IMR-90 (cell line): ENCODE measurements at regions not wholly inside any gene's neighbourhood (a gene's known extent, or its start where the extent isn't known, plus 50 kb on each side); places are given as distances from the start of the nearest gene placed in this dataset.

Experiments
- ATAC-seq: fragments of 200-7000 bp; cut with Tn5 transposase; 2 replicates; pipeline ENCODE4 v1.9.1; 2020; ENCODE audit warnings: low read depth, mild to moderate bottlenecking, moderate library complexity
- BruUV-seq: library from RNA; stranded (reverse); fragments of 400-500 nt; replicated peaks from 2 replicates; lab custom pipeline; 2021; lab: Mats Ljungman, UMichigan
- CTCF ChIA-PET: fragments of 300-600 bp; formaldehyde crosslinking; extraction: SDS; loops from one replicate; lab custom pipeline; 2021; ENCODE audit warnings: antibody characterized with exemption; lab: Yijun Ruan, JAX
- POLR2A ChIA-PET: fragments of 300-600 bp; sonication (Branson Sonifier 250); formaldehyde crosslinking; loops from one replicate; lab custom pipeline; 2022; ENCODE audit warnings: antibody characterized with exemption; ENCODE audit not compliant: unreplicated experiment; lab: Charles Lee
- DNase-seq: peaks from one replicate; pipeline ENCODE4 v3.0.0; 2013
- H2AFZ ChIP-seq: replicated peaks from 2 replicates; pipeline ENCODE3; 2013; ENCODE audit warnings: low read length, mild to moderate bottlenecking; ENCODE audit not compliant: poor library complexity
- H2AK5ac ChIP-seq: 2 replicates; pipeline ENCODE4 v1.6.1; 2013; ENCODE audit warnings: low read depth, low read length, inconsistent platforms
- H2AK9ac ChIP-seq: replicated peaks from 2 replicates; pipeline ENCODE3; 2013; ENCODE audit warnings: mild to moderate bottlenecking, low read depth, low read length, moderate library complexity; ENCODE audit not compliant: poor library complexity
- H2BK120ac ChIP-seq: 2 replicates; pipeline ENCODE4 v1.6.1; 2013; ENCODE audit warnings: low read depth, low read length, inconsistent platforms
- H2BK15ac ChIP-seq: 3 replicates; pipeline ENCODE4 v1.6.1; 2013; ENCODE audit warnings: low read depth, low read length, inconsistent platforms
- H2BK20ac ChIP-seq: 2 replicates; pipeline ENCODE4 v1.6.1; 2013; ENCODE audit warnings: low read depth, mild to moderate bottlenecking, inconsistent platforms, low read length, moderate library complexity
- H2BK5ac ChIP-seq: 2 replicates; pipeline ENCODE4 v1.6.1; 2013; ENCODE audit warnings: mild to moderate bottlenecking, low read depth, low read length, inconsistent platforms; ENCODE audit not compliant: poor library complexity, severe bottlenecking
- H3K14ac ChIP-seq: replicated peaks from 2 replicates; pipeline ENCODE4 v1.6.1; 2013; ENCODE audit warnings: low read depth, low read length, inconsistent platforms
- H3K18ac ChIP-seq: 2 replicates; pipeline ENCODE4 v1.6.1; 2013; ENCODE audit warnings: low read depth, low read length, control low read depth
- H3K23ac ChIP-seq: 2 replicates; pipeline ENCODE4 v1.6.1; 2013; ENCODE audit warnings: low read depth, low read length, inconsistent platforms
- H3K27ac ChIP-seq: 2 replicates; pipeline ENCODE4 v1.5.1; 2013; ENCODE audit warnings: mild to moderate bottlenecking, control low read depth, low read length; ENCODE audit not compliant: insufficient read depth
- H3K27me3 ChIP-seq: 2 replicates; pipeline ENCODE4 v1.6.1; 2013; ENCODE audit warnings: low read length; ENCODE audit not compliant: control insufficient read depth, insufficient read depth
- H3K36me3 ChIP-seq: 2 replicates; pipeline ENCODE4 v1.6.1; 2013; ENCODE audit warnings: low read length, mixed read lengths; ENCODE audit not compliant: control insufficient read depth, insufficient read depth
- H3K4ac ChIP-seq: 2 replicates; pipeline ENCODE4 v1.6.1; 2013; ENCODE audit warnings: low read depth, low read length, inconsistent platforms
- H3K4me1 ChIP-seq: 2 replicates; pipeline ENCODE4 v1.6.1; 2013; ENCODE audit warnings: low read length, mixed read lengths; ENCODE audit not compliant: control insufficient read depth, insufficient read depth
- H3K4me2 ChIP-seq: 2 replicates; pipeline ENCODE4 v1.6.1; 2013; ENCODE audit warnings: low read depth, mild to moderate bottlenecking, control low read depth, low read length, moderate library complexity
- H3K4me3 ChIP-seq: 2 replicates; pipeline ENCODE4 v1.5.1; 2013; ENCODE audit warnings: low read depth, mild to moderate bottlenecking, control low read depth, low read length, moderate library complexity; ENCODE audit not compliant: insufficient read depth
- H3K56ac ChIP-seq: 2 replicates; pipeline ENCODE4 v1.6.1; 2013; ENCODE audit warnings: low read length, inconsistent platforms; ENCODE audit not compliant: insufficient read depth; ENCODE audit errors: extremely low read depth
- H3K79me1 ChIP-seq, 2 experiments: 2 replicates each; pipeline ENCODE4 v1.6.1; 2013; ENCODE audit warnings: low read length in 2 of 2, inconsistent platforms in 1 of 2, low read depth in 1 of 2
- H3K9ac ChIP-seq: 2 replicates; pipeline ENCODE4 v1.6.1; 2013; ENCODE audit warnings: low read depth, low read length, control low read depth
- H3K9me1 ChIP-seq: 2 replicates; pipeline ENCODE4 v1.6.1; 2013; ENCODE audit warnings: low read length, inconsistent platforms; ENCODE audit not compliant: insufficient read depth
- H3K9me3 ChIP-seq: 2 replicates; pipeline ENCODE4 v1.6.1; 2013; ENCODE audit warnings: low read length; ENCODE audit not compliant: control insufficient read depth, insufficient read depth
- H4K20me1 ChIP-seq: 2 replicates; pipeline ENCODE4 v1.6.1; 2013; ENCODE audit warnings: low read length, inconsistent platforms; ENCODE audit not compliant: insufficient read depth
- H4K5ac ChIP-seq: 2 replicates; pipeline ENCODE4 v1.6.1; 2013; ENCODE audit warnings: mild to moderate bottlenecking, low read depth, low read length, control low read depth
- H4K8ac ChIP-seq, 2 experiments: 2 replicates each; pipeline ENCODE4 v1.6.1; 2013; ENCODE audit warnings: low read depth in 2 of 2, low read length in 2 of 2, control low read depth in 1 of 2, inconsistent platforms in 1 of 2
- H4K91ac ChIP-seq: 2 replicates; pipeline ENCODE4 v1.6.1; 2013; ENCODE audit warnings: low read depth, low read length, inconsistent platforms; ENCODE audit not compliant: insufficient read depth
- BHLHE40 ChIP-seq: fragments of 150-350 bp; IDR thresholded peaks from 2 replicates; pipeline ENCODE4 v1.6.1; 2016; ENCODE audit warnings: mild to moderate bottlenecking, low read depth, low read length
- CEBPB ChIP-seq: IDR thresholded peaks from 2 replicates; pipeline ENCODE4 v1.6.1; 2012; ENCODE audit warnings: low read depth, low read length, improper control_type of control experiment
- CHD1 ChIP-seq: IDR thresholded peaks from 2 replicates; pipeline ENCODE4 v1.6.1; 2012; ENCODE audit warnings: low read depth, low read length, improper control_type of control experiment
- CTCF ChIP-seq: conservative IDR thresholded peaks from 2 replicates; pipeline ENCODE4 v1.5.1; 2012; ENCODE audit warnings: mild to moderate bottlenecking, low read depth, low read length, improper control_type of control experiment
- ELK1 ChIP-seq: fragments of 150-350 bp; IDR thresholded peaks from 2 replicates; pipeline ENCODE4 v1.6.1; 2016; ENCODE audit warnings: low read depth, mild to moderate bottlenecking, low read length, moderate library complexity, borderline replicate concordance
- FOS ChIP-seq: fragments of 150-350 bp; IDR thresholded peaks from 2 replicates; pipeline ENCODE4 v1.6.1; 2016; ENCODE audit warnings: low read depth, low read length
- MAFK ChIP-seq: IDR thresholded peaks from 2 replicates; pipeline ENCODE4 v1.6.1; 2012; ENCODE audit warnings: low read depth, low read length, improper control_type of control experiment
- MAZ ChIP-seq: IDR thresholded peaks from 2 replicates; pipeline ENCODE4 v1.6.1; 2012; ENCODE audit warnings: low read depth, mild to moderate bottlenecking, low read length, improper control_type of control experiment, moderate library complexity, borderline replicate concordance
- MXI1 ChIP-seq: IDR thresholded peaks from 2 replicates; pipeline ENCODE4 v1.6.1; 2012; ENCODE audit warnings: low read depth, mild to moderate bottlenecking, low read length, moderate library complexity, borderline replicate concordance
- NFE2L2 ChIP-seq: fragments of 150-350 bp; IDR thresholded peaks from 2 replicates; pipeline ENCODE4 v1.6.1; 2016; ENCODE audit warnings: low read depth, mild to moderate bottlenecking, low read length
- POLR2A ChIP-seq: IDR thresholded peaks from 2 replicates; pipeline ENCODE4 v1.6.1; 2012; ENCODE audit warnings: mild to moderate bottlenecking, low read depth, low read length
- RAD21 ChIP-seq: IDR thresholded peaks from 2 replicates; pipeline ENCODE4 v1.6.1; 2012; ENCODE audit warnings: low read length, improper control_type of control experiment
- RCOR1 ChIP-seq: IDR thresholded peaks from 2 replicates; pipeline ENCODE4 v1.6.1; 2012; ENCODE audit warnings: mild to moderate bottlenecking, low read length, improper control_type of control experiment; ENCODE audit not compliant: insufficient replicate concordance
- RFX5 ChIP-seq: IDR thresholded peaks from 2 replicates; pipeline ENCODE4 v1.8.0; 2012; ENCODE audit warnings: low read depth, mild to moderate bottlenecking, low read length, moderate library complexity
- SMC3 ChIP-seq: fragments of 150-350 bp; IDR thresholded peaks from 2 replicates; pipeline ENCODE4 v1.6.1; 2016; ENCODE audit warnings: low read depth, mild to moderate bottlenecking, antibody characterized with exemption, low read length, moderate library complexity
- WGBS, 2 experiments: methylation state at CpG; one replicate each; pipeline versions ENCODE4 v1.1.5 to v1.1.7; 2013; ENCODE audit warnings: missing lambda C conversion rate in 2 of 2; ENCODE audit not compliant: insufficient read length in 1 of 2; ENCODE audit errors: extremely low coverage in 2 of 2; 5-methylcytosine and 5-hydroxymethylcytosine counted together
- dilution Hi-C: fragments of 300-500 bp; cut with HindIII; formaldehyde crosslinking; loops from one replicate; pipeline ENCODE4 v1.14.3; 2018; ENCODE audit warnings: low sequenced_read_pairs; ENCODE audit not compliant: unreplicated experiment
- in situ Hi-C: fragments of 300-500 bp; cut with MboI; formaldehyde crosslinking; loops from 3 replicates; pipeline ENCODE4 v1.14.3; 2019; ENCODE audit warnings: low sequenced_read_pairs, inconsistent platforms, mixed read lengths
- intact Hi-C: fragments of 100-400 bp; cut with micrococcal nuclease; formaldehyde crosslinking; loops from 2 replicates; pipeline ENCODE4 v1.10.0; 2022
- TF ChIP-seq, protein P1 (sequence below): fragments of 150-350 bp; IDR thresholded peaks from 2 replicates; pipeline ENCODE4 v1.6.1; 2017; ENCODE audit warnings: mild to moderate bottlenecking, antibody characterized with exemption, low read length, low read depth

DNA sequence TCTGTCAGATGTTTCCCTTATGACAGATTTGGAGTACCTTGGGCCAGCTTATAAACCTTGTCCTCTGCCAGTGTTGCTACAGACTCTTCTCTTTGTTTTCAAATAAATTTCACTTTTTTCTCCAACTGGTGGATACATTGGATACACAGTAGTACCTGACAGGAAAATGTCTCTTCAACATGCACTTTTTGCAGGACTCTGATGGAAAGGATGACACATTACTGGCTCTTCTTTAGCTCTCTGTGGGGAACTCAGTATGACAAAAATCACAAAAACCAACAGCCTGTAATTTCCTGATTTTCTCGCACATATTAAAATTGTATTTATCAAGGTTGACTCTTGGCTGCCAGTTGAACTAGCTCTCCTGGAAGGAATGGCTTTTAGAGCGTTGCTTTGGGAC, 61.3 kb upstream of the GIMD1 start:
- TF ChIP-seq MAZ, result no peak
- TF ChIP-seq RFX5, result no peak
- TF ChIP-seq NFE2L2, result no peak
- no peak for TF ChIP-seq POLR2A
- TF ChIP-seq SMC3, result no peak
- no peak for TF ChIP-seq FOS
- TF ChIP-seq MAFK, result no peak
- no peak for TF ChIP-seq BHLHE40
- no peak for TF ChIP-seq ELK1
- TF ChIP-seq CEBPB, result no peak
- TF ChIP-seq MXI1, result no peak
- TF ChIP-seq RAD21, result no peak
- TF ChIP-seq CHD1, result no peak
- TF ChIP-seq, protein P1, sequence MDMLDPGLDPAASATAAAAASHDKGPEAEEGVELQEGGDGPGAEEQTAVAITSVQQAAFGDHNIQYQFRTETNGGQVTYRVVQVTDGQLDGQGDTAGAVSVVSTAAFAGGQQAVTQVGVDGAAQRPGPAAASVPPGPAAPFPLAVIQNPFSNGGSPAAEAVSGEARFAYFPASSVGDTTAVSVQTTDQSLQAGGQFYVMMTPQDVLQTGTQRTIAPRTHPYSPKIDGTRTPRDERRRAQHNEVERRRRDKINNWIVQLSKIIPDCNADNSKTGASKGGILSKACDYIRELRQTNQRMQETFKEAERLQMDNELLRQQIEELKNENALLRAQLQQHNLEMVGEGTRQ, result no peak
- TF ChIP-seq CTCF, result no peak
- TF ChIP-seq RCOR1, result no peak
- Histone ChIP-seq H3K4ac (no peak overlapping the region), H2AFZ (no peak overlapping the region), H2AK9ac (no peak overlapping the region), H2BK5ac (no peak overlapping the region), H3K79me1 (no peaks in the 10 kb centered on the region), H3K9me1 (no peaks in the 10 kb centered on the region), H3K56ac (no peak overlapping the region), H3K23ac (no peak overlapping the region), H2BK20ac (no peak overlapping the region), H2BK15ac (no peak overlapping the region), H3K4me2 (no peak overlapping the region), H3K4me3 (no peak overlapping the region), H4K5ac (no peak overlapping the region), H3K27ac (no peak overlapping the region), H4K20me1 (no peaks in the 10 kb centered on the region), H2AK5ac (no peak overlapping the region), H3K36me3 (no peaks in the 10 kb centered on the region), H3K9me3 (no peaks in the 10 kb centered on the region), H3K9ac (no peak overlapping the region), H3K14ac (no peak overlapping the region), H3K27me3 (no peaks in the 10 kb centered on the region), H4K8ac (no peak overlapping the region), H3K18ac (no peak overlapping the region), H3K4me1 (no peaks in the 10 kb centered on the region), H2BK120ac (no peak overlapping the region), H4K91ac (no peak overlapping the region)
- BruUV-seq, result no TSS peak
- ATAC-seq, result no peak
- in situ Hi-C loops, result no loop called here
- POLR2A ChIA-PET, result no interaction called here
- WGBS, 2 experiments, result no CpG with 5 or more reads among the region's 2 CpGs
- intact Hi-C loops, result no loop called here
- CTCF ChIA-PET, result no interaction called here
- no peak for DNase-seq
- dilution Hi-C loops, result no loop called here
